Fibroblast of lung (primary cell): ENCODE measurements at regions not wholly inside any gene's neighbourhood (a gene's known extent, or its start where the extent isn't known, plus 50 kb on each side); places are given as distances from the start of the nearest gene placed in this dataset.
"Not testable (repeated sequence)": the region's sequence is repeated elsewhere in the genome, so short reads cannot be mapped to it uniquely, and the experiment has no call there.

Experiments used
- CTCF ChIP-seq, 2 donors: IDR thresholded peaks in 1 of 2; conservative IDR thresholded peaks in 1 of 2; 1 replicate in 1 of 2; 2 replicates in 1 of 2; pipeline ENCODE4 v1.5.1; 2011 to 2012; ENCODE audit warnings: low read length in 2 of 2, control low read depth in 1 of 2, inconsistent platforms in 1 of 2, low read depth in 1 of 2, mild to moderate bottlenecking in 1 of 2
- EZH2 ChIP-seq: IDR thresholded peaks from 2 replicates; pipeline ENCODE4 v1.5.1; 2012; ENCODE audit warnings: low read length, control low read depth, mild to moderate bottlenecking; ENCODE audit errors: missing control alignments

DNA sequence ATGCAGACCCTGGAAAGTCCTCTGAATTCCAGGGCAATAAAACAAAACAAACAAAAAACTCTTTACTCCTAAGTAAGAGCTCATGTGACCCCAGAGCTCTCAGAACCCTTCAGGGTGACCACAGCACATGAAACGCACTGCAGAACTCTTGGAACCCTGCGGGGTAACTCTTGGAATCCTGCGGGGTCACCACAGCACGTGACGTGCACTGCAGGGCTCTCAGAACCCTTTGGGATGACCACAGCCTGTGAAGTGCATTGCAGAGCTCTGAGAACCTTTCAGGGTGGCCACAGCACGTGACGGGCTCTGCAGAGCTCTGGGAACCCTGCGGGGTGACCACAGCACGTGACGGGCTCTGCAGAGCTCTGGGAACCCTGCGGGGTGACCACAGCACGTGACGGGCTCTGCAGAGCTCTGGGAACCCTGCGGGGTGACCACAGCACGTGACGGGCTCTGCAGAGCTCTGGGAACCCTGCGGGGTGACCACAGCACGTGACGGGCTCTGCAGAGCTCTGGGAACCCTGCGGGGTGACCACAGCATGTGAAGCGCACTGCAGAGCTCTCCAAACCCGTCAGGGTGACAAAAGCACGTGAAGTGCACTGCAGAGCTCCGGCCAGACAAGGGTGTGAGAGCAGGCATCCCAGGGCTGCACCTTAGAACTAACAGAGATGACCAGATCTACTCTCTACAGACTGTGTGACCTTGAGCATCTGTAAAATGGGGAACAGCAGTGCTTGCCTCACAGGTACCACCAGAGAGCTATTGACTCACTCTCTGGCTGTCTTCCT lies 110.1 kb downstream of the ADRA2C start:
- not testable (repeated sequence) for TF ChIP-seq CTCF (conservative IDR thresholded peaks at IDR 0.05 in 1 of 2, IDR thresholded peaks at IDR 0.05 in 1 of 2; ENCODE audit: low read depth in 1 of 2, low read length in 2 of 2); EZH2
